Neural progenitor cell (in vitro differentiated cells): ENCODE measurements at regions not wholly inside any gene's neighbourhood (a gene's known extent, or its start where the extent isn't known, plus 50 kb on each side); places are given as distances from the start of the nearest gene placed in this dataset.

Experiments used
- EZH2 ChIP-seq: fragments of 200-600 bp; sonication (generic); IDR thresholded peaks from 2 replicates; pipeline ENCODE4 v1.6.1; 2017; ENCODE audit warnings: antibody characterized with exemption, mild to moderate bottlenecking, moderate library complexity
- TF ChIP-seq, protein P1 (sequence below): fragments of 200-600 bp; sonication (generic); IDR thresholded peaks from 2 replicates; pipeline ENCODE4 v1.5.1; 2017; ENCODE audit warnings: antibody characterized with exemption, mild to moderate bottlenecking

DNA sequence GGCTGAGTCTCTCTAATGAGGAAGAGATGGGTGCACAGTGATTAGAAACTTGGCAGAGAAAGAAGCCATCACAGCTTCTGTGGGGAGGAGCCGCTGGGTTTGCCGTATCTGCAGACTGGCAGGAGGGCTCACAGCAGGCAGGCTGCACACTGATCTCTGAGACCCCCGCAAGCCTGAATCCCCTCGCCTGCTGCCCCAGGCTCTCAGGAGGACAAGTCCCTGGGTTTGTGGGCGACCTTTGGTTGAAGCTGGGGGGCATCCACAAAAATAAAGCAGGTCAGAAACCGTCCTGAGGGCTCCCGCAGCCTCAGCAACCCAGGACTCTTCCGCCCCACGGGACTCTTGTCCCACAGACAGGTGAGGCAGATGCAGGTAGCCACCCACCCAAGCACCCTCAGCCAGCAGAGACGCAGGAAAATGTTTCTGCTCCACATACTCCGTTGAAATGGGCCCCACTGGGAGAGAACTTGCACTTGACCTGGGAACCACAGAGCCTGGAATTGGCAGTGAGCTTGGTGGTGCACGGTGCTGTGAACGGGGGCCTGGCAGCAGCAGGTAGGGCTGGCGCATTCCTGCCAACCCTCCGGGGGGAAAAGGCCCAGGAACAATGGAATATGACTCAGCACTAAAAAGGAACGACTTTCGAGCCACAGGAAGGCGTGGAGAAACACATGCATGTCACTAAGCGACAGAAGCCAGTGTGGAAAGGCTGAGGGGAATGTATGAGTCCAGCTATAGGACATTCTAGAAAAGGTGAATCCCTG is 89.9 kb downstream of the YTHDF1 start:
- TF ChIP-seq, protein P1, sequence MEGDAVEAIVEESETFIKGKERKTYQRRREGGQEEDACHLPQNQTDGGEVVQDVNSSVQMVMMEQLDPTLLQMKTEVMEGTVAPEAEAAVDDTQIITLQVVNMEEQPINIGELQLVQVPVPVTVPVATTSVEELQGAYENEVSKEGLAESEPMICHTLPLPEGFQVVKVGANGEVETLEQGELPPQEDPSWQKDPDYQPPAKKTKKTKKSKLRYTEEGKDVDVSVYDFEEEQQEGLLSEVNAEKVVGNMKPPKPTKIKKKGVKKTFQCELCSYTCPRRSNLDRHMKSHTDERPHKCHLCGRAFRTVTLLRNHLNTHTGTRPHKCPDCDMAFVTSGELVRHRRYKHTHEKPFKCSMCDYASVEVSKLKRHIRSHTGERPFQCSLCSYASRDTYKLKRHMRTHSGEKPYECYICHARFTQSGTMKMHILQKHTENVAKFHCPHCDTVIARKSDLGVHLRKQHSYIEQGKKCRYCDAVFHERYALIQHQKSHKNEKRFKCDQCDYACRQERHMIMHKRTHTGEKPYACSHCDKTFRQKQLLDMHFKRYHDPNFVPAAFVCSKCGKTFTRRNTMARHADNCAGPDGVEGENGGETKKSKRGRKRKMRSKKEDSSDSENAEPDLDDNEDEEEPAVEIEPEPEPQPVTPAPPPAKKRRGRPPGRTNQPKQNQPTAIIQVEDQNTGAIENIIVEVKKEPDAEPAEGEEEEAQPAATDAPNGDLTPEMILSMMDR: no peak
- no peak for TF ChIP-seq EZH2
